CD4-positive, alpha-beta T cell treated with Interferon alpha-2 for 1 hour (primary cell): ENCODE measurements at regions not wholly inside any gene's neighbourhood (a gene's known extent, or its start where the extent isn't known, plus 50 kb on each side); places are given as distances from the start of the nearest gene placed in this dataset.

Experiments used
- DNase-seq, 2 donors: peaks; one replicate each; pipeline ENCODE4 v3.0.0-alpha.2; 2020 to 2022

DNA sequence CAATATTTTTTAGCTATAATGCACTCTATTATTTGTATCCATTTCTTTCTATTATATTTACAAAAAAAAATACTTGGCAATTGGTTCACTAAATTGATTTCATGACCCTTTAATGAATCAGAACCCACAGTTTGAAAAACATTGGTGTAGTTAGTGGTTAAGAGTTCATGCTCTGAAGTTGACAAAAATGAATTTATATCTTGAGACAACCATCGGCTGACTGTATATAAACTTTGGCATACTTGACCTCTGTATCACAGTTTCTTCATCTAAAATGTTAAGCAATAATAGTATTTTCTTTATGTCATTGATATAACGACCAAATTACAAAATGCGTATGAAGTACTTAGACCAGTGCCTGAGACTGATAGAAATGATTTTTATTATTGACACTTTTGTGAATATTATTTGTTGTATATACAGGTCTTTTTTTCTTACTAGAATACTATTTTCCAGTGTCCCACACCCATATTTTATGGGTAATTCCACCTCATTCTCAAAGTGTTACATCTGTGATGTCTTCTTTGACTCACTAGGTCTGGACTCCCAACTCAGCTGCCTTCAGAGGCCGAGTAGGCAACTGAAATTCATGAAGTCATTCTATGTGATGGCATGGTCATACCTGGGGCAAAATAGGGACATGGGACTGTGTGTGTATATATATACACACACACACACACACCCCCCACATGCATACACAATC lies 459.2 kb downstream of the RFPL4B start:
- DNase-seq: no peak

- DNase-seq: no peak
Measured at GRCh38 chr6:112821476-112821875, 474.3 kb downstream of the RFPL4B start.

DNA sequence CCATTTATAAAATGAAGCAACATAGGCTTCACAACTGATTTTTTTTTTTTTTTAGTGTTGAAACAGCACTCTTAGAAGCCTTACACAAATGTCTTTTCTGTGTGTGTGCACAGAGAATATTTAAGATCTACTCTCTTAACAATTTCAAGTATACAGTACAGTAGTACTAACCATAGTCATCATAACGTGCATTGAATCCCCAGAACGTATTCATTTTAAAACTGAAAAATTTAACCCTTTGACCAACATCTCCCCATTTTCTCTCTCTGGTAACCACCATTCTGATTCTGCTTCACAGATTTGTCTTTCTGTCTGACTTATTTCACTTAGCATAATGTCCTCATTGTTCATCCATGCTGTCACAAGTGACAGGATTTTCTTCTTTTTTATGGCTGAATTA lies 475.6 kb downstream of the RFPL4B start:
- DNase-seq: no peak

- DNase-seq: no peak
Measured at GRCh38 chr6:112827793-112828192, 480.7 kb downstream of the RFPL4B start.

- DNase-seq: no peak
Measured at GRCh38 chr6:112831022-112831421, 483.9 kb downstream of the RFPL4B start.

- no peak for DNase-seq
Measured at GRCh38 chr6:112833581-112834131, 486.5 kb downstream of the RFPL4B start.

DNA sequence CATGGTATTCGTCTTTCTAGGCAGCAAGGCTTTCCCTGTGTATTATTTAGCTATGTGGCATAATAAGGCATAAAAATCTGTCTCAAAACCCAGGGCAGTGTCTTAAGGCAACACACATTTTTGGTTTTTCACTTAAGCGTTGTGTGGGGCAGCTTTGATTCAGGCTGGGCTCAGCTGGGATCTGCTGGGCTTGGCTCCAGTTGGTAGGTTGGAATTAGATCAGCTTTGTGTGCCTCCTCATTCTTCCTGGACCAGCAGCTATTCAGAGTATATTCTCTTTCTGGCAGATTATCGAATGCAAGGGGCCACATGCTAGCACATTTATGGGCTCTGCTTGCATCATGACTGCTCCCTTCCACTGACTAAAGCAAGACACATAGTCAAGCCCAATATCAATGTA lies 487.9 kb downstream of the RFPL4B start:
- no peak for DNase-seq

GRCh38 chr6:112839525-112839961 lies 492.4 kb downstream of the RFPL4B start:
- no peak for DNase-seq

DNA sequence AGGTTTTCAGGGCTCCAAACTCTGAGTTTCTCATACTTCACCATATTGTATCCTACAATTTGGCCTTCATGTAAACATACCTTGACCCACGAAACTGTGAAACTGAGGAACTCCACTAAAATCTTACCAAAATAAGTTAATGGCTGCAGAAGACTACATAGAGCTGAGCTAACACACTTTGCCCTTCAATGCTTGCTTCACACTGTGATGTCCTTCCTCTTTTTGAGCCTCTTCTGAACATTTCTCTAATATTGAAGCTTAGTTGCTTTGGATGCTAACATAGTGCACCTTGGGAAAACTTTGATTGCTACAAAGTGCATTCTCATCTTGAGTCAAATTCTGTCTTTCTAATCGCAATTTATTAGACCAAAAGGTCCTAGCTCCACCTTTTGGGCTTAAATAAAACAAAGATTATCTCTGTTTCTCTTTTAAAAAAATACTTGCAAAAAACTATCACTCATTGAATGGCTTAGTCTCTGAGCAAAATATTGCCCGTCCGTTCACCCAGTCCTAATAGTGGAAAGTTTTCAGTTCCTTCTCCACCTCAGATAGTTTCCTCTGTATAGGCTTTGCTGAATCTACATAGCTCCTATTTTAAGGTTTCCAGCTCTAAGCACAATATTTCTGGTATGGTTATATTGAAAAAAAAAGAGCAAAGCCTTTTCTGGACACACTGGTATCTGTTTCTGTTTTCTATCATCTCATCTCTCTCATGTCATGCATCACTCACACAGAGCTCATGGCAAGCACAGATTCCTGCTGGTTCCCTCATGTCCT lies 494.6 kb downstream of the RFPL4B start:
- no peak for DNase-seq

DNA sequence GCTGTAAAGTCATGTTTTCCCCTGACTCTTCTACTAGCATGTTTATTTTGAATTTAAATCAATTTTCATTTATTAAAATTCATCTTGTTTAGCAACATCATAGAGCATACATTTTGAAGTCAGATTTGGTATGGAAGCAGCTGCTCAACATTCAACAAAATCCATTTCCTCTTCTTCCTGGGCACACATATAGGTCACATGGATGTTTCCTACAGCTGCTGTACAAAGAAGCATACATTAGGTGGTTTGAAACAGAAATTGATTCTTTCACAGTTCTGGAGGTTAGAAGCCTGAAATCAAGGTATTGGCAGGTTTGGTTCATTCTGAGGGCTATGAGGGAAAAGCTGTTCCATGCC lies 495.2 kb downstream of the RFPL4B start:
- no peak for DNase-seq

- DNase-seq: no peak
Measured at GRCh38 chr6:112846681-112847080, 499.6 kb downstream of the RFPL4B start.

- no peak for DNase-seq
Measured at GRCh38 chr6:112851146-112851545, 504.0 kb downstream of the RFPL4B start.

DNA sequence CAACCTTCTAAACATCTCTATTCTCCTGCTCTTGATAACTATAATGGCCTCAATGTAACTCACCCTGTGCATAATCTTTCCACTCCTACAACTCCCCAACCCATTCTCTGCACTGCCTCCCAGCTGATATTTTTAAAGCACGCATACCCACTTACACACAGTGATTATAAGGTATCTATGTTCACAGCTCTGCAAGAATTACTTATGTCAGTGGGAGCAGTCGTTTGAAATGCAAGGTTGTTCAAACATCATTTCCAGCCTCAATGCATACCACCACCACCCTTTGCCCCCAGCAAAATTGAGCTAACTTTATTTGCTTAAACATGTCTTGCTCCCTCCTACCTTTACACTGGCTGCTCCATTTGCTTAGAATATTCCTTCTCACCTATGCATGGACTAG lies 506.0 kb downstream of the RFPL4B start:
- no peak for DNase-seq

DNA sequence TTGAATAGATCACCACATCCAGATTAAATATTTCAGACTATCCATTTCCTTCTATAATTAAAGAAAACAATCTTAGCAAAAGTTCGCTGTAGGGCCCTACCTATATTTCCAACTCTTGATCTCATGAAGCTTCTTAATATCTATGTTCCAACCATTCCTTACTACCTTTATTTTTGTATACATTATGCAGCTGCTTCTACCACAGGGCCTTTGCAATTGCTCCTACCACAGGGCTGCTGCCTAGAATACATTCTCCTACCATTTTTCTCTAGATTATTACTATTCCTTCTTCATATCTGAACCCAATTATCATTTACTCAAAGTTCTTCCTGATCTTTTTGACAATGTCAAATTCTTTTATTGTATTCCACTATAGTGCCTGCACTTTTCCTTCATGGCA lies 516.6 kb downstream of the RFPL4B start:
- DNase-seq: no peak

GRCh38 chr6:112865131-112865530 lies 518.0 kb downstream of the RFPL4B start:
- no peak for DNase-seq

DNA sequence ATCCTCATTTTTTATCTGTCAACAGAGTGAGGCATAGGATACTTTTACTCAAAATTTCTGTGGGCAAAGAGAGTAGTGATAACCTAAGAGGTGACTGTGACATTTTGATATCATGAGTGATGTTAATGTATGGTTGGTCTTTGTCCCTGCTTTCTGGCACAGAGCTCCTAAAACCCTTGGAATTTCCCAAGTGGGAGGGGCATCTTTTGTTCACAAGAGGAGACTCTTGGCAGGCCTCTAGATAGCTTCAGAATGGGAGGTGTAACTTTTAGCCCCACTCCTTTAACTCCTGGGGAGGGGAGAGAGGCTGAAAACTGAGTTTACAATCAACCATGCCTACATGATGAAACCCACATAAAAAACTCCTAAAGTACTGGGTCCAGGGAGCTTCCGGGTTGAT lies 527.8 kb downstream of the RFPL4B start:
- no peak for DNase-seq

DNA sequence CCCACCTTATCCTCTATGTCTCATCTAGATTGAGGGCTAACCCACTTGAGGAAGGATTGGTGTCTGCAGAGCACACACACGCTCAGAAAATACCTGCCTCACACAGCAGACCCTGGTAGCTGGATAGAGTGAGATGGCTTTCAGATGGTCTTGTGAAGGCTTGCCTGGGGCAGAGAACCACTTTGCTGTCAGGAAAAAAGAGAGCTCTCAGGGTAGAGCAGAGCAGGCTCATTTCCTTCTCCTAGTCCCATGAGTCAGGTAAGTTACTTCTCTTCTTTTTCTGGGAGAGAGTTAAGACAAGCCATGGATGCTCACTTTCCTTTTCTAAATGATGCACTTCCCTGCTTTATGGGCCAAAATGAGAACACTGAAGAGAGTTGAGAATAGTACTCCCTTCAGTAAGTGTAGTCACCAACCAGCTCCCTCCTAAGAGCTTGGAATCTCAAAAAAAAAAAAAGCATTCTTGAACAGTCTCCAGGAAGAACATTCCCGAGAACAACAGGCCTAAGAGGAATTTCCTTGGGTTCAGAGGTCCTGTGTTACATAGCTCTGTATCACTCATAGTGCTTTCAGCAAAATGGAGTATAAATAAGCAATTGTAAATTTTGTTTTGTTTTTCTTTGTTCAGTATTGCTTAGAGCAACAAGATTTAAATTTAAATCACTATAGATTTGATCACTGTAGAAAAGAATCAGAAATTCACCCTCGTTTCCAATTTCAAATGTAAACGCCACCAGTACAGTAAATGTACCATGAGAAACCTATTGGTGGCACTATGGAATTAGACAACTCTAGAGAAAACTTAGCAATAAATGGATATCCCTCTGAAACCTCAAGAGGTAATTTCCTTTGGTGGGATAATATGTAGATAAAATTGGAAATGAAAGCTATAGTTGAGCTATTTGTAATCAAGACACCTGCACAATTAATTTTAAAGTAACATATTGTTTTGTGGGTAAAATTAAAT lies 530.3 kb downstream of the RFPL4B start:
- DNase-seq: no peak

DNA sequence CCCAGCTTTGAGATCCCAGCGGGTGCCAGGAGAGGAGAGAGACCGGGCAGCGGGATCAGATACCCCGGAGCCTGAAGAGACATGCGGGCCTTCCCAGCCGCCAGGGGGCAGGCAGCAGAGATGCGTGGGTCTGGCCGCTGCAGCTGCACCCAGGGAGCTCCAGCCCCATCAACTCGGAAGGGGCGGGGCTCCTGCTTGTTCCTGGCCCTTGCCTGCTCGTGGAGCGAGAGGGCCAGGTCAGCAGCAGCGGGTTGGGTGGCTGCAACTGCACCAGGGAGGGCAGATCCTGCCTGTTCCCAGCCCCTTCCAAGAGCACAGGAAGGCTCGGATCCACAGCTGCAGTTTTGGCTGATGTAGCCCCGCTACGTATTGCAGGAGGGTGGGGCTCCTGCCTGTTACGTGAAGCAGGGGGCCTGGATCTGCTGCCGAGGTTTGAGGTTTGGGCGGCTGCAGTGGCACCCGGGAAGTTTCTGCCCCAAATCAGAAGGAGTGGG lies 532.8 kb downstream of the RFPL4B start:
- DNase-seq: no peak

DNA sequence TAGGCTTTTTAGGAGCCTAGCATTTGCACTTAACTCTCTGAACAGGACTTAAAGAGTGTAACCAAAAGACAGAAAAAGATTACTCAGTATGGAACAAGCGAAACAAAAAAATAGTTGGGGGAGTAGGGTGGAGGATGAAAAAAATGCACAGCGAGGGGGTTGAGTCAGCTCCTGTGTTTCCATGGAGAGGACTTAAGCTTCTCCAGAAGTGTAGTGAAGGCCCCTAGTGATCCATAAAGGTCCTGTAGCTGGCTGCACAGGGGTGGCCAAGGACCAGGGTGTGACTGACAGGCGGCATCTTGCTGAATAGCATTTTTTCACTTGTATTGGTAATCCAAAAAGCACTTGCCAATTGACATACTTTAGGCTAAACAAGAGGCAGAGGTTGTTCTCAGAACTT lies 533.9 kb downstream of the RFPL4B start:
- DNase-seq: no peak

- DNase-seq: no peak
Measured at GRCh38 chr6:112881828-112882780, 535.0 kb downstream of the RFPL4B start.

DNA sequence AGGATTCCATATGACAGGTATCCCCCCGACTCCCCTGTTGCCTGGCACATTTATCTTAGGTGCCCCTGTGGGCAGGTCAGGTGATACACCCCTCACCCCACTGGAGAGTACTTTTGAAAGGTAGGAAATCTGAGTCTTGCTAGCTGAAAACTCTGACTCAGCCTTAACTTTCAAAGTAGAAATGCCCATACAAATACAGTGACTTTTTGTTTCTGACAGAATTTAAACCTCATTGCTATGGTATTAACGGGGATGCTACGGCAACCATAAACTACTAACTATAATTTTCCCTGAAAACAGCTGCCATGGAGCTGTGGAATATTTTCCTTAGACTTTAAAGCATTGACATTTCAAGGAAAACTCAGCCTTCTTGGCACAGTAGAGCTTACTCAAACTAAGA lies 536.0 kb downstream of the RFPL4B start:
- DNase-seq: no peak

DNA sequence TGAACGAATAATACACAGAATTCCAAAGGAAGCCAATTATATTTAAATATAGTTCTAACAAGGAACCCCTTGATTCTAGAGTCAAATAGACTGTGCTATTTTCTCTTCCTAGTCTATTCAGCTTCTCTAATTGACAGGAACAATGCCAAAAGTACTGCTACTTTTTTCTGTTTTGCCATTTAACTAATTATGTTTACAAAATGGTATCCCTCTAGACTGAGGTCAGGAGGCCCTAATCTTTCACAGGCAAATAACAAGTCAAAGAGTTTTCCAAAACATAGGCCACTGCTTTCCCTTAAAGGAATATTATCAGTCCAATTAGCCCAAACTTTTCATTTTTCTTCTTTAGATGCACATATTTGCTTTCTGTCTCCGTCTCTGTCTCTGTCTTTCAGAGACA lies 539.3 kb downstream of the RFPL4B start:
- no peak for DNase-seq
